Heart right ventricle (tissue), 16 donors: ENCODE measurements at regions not wholly inside any gene's neighbourhood (a gene's known extent, or its start where the extent isn't known, plus 50 kb on each side); places are given as distances from the start of the nearest gene placed in this dataset.

Experiments used
- ATAC-seq, 8 donors: fragments of 200-7000 bp; cut with Tn5 transposase; one replicate each; pipeline ENCODE4 v1.9.1; 2020; ENCODE audit warnings: mild to moderate bottlenecking in 8 of 8, moderate library complexity in 8 of 8, moderate number of reproducible peaks in 1 of 8
- DNase-seq, 2 donors: peaks; one replicate each; pipeline ENCODE4 v3.0.0-alpha.2; 2020
- H3K27ac ChIP-seq, 10 donors: fragments of 200-600 bp; sonication (generic) in 2 of 10; one replicate each; pipeline versions ENCODE4 v1.5.0 to v1.8.0; 2020 to 2022; ENCODE audit warnings: mild to moderate bottlenecking in 3 of 10
- H3K27me3 ChIP-seq, 7 donors: fragments of 200-600 bp; one replicate each; pipeline ENCODE4 v1.8.0; 2021 to 2022; ENCODE audit warnings: mild to moderate bottlenecking in 2 of 7
- H3K36me3 ChIP-seq, 9 donors: fragments of 200-600 bp; sonication (generic) in 1 of 9; one replicate each; pipeline versions ENCODE4 v1.5.0 to v1.8.0; 2020 to 2022; ENCODE audit warnings: mild to moderate bottlenecking in 2 of 9
- H3K4me1 ChIP-seq, 9 donors: fragments of 200-600 bp; sonication (generic) in 1 of 9; one replicate each; pipeline versions ENCODE4 v1.5.0 to v1.8.0; 2020 to 2022; ENCODE audit warnings: mild to moderate bottlenecking in 4 of 9
- H3K4me3 ChIP-seq, 10 donors: fragments of 200-600 bp; sonication (generic) in 2 of 10; one replicate each; pipeline versions ENCODE4 v1.5.0 to v1.8.0; 2020 to 2022; ENCODE audit warnings: mild to moderate bottlenecking in 7 of 10, moderate library complexity in 2 of 10
- H3K9me3 ChIP-seq, 11 donors: fragments of 200-600 bp in 10 of 11; sonication (generic) in 2 of 11; one replicate each; pipeline versions ENCODE4 v1.5.0 to v1.8.0; 2013 to 2022; ENCODE audit warnings: mild to moderate bottlenecking in 2 of 11, control low read depth in 1 of 11, moderate library complexity in 1 of 11
- WGBS, 2 donors: extraction: QIAGEN DNeasy Blood & Tissue Kit; methylation state at CpG; one replicate each; pipeline ENCODE4 v1.1.7; 2013; ENCODE audit warnings: inconsistent platforms in 1 of 2; 5-methylcytosine and 5-hydroxymethylcytosine counted together
- intact Hi-C, 10 donors: fragments of 100-400 bp; cut with DNase I; formaldehyde crosslinking; loops; one replicate each; pipeline versions ENCODE4 v1.11.1 to v1.14.2; 2022
- TF ChIP-seq, protein P1 (sequence below), 9 donors: fragments of 200-600 bp; sonication (generic) in 2 of 9; IDR thresholded peaks; one replicate each; pipeline versions ENCODE4 v1.5.0 to v1.8.0; 2021 to 2022; ENCODE audit warnings: antibody characterized with exemption in 9 of 9, mild to moderate bottlenecking in 5 of 9, moderate library complexity in 1 of 9
- donor health status: Arrhythmogenic right ventricular cardiomyopathy.
- donor health status: ischemic (EF 13 %, LVEDD 7.1; RV severe dilation, severe dysfunction).
- donor health status: healthy with polysubstance abuse.
- donor health status: DM: no; HTN: yes; CAD: no.
- donor health status: DM: no; HTN: no; CAD: no.
- donor health status: ischemic (EF 25% LVEDD 6.9; RV normal size, moderate dysfunction).
- donor health status: ischemic (EF 25% LVEDD 5.7; RV mildly dilated, moderate dysfunction).
- donor health status: healthy.
- donor health status: DM: yes; HTN: yes; CAD: no.
- donor health status: Ischemic cardiomyopathy.
- donor health status: ischemic (EF 35%, LVEDD 5.7; RV mildly dilated, moderate dysfunction).
- donor health status: nonischemic (EF 11% LVEDD 7.7; RV severe dilation, severe dysfunction).
- donor health status: DM: yes; HTN: yes; CAD: no.
- donor health status: PGD.
- donor health status: ischemic (EF 29% LVEDD 5.4; RV normal size, mild dysfunction).
- donor health status: nonischemic (EF 23%, LVEDD 6.1; RV moderate dilation, normal function).

DNA sequence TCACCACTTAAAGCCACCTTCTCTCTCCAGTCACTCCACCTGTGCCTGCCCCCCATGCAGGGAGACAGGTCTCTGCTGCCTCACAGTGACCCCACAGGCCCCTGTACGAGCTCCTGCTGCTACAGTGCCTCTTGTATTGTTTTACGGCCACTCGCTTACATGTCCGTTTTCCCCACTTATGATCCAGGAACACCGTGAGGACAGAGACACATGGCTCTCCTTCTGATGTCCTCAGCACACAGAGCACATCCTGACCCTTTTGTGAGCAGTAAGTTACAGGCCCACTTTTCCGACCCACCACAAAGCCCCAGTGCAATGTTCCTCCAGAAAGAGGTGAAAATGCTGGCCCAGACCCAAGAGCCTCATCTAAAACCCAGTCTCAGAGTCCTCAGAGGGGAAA, 84.8 kb upstream of the GNAO1 start:
- DNase-seq (no peak), ATAC-seq (no peak)
- no peak overlapping the region for H3K4me3 ChIP-seq
- WGBS, 2 donors, result 90 to 95% methylated on average over 6 of the region's 6 CpGs
- no peaks in the 10 kb centered on the region for H3K27me3 ChIP-seq
- peaks cover 2 to 28% (median 9%) of the 10 kb centered on the region in 9 donors for H3K4me1 ChIP-seq
- TF ChIP-seq, protein P1, sequence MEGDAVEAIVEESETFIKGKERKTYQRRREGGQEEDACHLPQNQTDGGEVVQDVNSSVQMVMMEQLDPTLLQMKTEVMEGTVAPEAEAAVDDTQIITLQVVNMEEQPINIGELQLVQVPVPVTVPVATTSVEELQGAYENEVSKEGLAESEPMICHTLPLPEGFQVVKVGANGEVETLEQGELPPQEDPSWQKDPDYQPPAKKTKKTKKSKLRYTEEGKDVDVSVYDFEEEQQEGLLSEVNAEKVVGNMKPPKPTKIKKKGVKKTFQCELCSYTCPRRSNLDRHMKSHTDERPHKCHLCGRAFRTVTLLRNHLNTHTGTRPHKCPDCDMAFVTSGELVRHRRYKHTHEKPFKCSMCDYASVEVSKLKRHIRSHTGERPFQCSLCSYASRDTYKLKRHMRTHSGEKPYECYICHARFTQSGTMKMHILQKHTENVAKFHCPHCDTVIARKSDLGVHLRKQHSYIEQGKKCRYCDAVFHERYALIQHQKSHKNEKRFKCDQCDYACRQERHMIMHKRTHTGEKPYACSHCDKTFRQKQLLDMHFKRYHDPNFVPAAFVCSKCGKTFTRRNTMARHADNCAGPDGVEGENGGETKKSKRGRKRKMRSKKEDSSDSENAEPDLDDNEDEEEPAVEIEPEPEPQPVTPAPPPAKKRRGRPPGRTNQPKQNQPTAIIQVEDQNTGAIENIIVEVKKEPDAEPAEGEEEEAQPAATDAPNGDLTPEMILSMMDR (IDR thresholded peaks at IDR 0.05), result no peak
- no peaks in the 10 kb centered on the region for H3K9me3 ChIP-seq
- intact Hi-C loops, result loop anchor here in 2 of 10 donors (10.0 kb wide), 2 partner anchors 88 to 168 kb away; partner anchors contain the start of gene GNAO1 (in 1 of the 2)
- no peak overlapping the region for H3K27ac ChIP-seq
- H3K36me3 ChIP-seq, result no peaks in the 10 kb centered on the region

DNA sequence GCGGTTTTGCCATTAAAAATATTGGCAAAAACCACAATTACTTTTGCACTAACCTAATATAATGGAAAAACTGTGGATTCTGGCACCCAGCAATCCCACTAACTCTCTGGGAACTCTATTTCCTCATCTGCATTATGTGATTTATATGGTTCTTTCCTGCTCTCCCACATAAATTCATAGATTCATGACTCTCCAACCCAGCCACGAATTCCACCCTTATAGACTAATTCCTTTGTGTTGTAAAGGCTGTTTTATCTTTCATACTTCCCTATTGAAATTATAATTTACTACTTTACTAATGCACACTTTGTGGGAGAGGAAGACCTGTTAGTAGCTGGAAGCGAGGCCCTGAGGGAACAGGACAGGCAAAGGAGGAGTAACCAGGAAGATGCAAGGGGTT, 88.4 kb upstream of the GNAO1 start:
- Histone ChIP-seq H3K4me1 (peaks cover 3 to 22% (median 8%) of the 10 kb centered on the region in 9 donors), H3K36me3 (no peaks in the 10 kb centered on the region), H3K4me3 (no peak overlapping the region), H3K27me3 (no peaks in the 10 kb centered on the region), H3K27ac (peak overlapping the region in 4 of 10 donors; percentile 73 to 81 (median 76)), H3K9me3 (no peaks in the 10 kb centered on the region)
- intact Hi-C loops, result loop anchor here in 2 of 10 donors (10.0 kb wide), 2 partner anchors 92 to 172 kb away; partner anchors contain the start of gene GNAO1 (in 1 of the 2)
- ATAC-seq (no peak), DNase-seq (no peak)
- TF ChIP-seq, protein P1 (IDR thresholded peaks at IDR 0.05), result no peak
- 65 to 74% methylated on average over 3 of the region's 3 CpGs for WGBS, 2 donors

DNA sequence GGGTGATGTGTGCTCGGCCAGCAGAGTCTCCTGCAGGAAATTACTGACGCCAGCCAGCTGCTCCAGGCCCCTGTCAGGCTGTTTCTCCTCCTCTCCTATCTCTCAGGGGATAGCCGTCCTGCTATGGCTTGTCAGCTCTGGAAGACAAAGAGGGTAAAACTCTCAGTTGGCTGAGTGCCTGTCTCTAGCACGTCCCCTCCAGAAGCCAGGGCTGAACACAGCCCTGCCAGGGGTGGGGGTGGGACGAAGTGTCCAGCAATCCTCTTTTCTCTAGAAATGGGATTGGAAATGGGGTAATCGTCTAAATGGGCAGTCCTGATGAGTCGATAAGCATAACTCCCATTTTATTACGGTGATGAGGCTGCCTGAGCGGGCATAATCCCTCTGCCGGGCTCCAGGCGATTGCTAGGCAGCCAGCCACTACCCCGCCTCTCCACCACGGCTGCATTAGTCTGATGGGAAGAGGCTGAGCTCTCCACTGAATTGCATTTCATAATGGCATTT, 89.1 kb upstream of the GNAO1 start:
- WGBS, 2 donors, result 15 to 27% methylated on average over 13 of the region's 13 CpGs
- peaks cover 3 to 17% (median 5%) of the 10 kb centered on the region in 9 donors for H3K4me1 ChIP-seq
- ATAC-seq (peak; percentile 80 to 93 (median 90)), DNase-seq (peak; percentile 65 to 66)
- H3K27ac ChIP-seq, result peak overlapping the region in 9 of 10 donors; percentile 59 to 81 (median 75)
- no peaks in the 10 kb centered on the region for H3K27me3 ChIP-seq
- TF ChIP-seq, protein P1 (IDR thresholded peaks at IDR 0.05), result no peak
- intact Hi-C loops, result loop anchor here in 2 of 10 donors (10.0 kb wide), 2 partner anchors 93 to 173 kb away; partner anchors contain the start of gene GNAO1 (in 1 of the 2)
- H3K36me3 ChIP-seq, result no peaks in the 10 kb centered on the region
- H3K4me3 ChIP-seq, result peak overlapping the region in 8 of 10 donors; percentile 23 to 51 (median 40)
- no peaks in the 10 kb centered on the region for H3K9me3 ChIP-seq

DNA sequence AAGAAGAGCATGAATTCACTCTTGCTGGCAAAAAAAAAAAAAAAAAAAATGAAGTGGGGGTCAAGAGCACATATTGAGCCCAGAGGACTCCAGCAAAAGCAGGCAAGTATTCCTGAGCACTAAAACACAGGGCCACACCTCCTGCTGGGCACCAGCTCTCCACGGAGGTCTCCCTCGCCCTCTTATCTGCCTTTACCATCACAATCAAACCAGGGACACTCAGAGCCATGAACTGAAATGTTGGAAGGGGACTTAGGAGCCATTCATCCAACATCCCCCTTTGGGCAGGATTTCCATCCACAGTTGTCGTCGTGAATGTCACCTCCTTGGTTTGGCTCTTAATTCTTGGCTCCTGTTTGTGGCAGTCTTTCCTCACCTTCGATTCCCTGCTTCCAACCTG, 89.8 kb upstream of the GNAO1 start:
- Histone ChIP-seq H3K9me3 (no peaks in the 10 kb centered on the region), H3K4me1 (peaks cover 3 to 17% (median 5%) of the 10 kb centered on the region in 9 donors), H3K27me3 (no peaks in the 10 kb centered on the region), H3K4me3 (peak overlapping the region in 3 of 10 donors; percentile 43 to 51 (median 49)), H3K27ac (peak overlapping the region in 8 of 10 donors; percentile 63 to 81 (median 76)), H3K36me3 (no peaks in the 10 kb centered on the region)
- 58 to 66% methylated on average over 5 of the region's 5 CpGs for WGBS, 2 donors
- DNase-seq, result no peak
- no peak for ATAC-seq
- intact Hi-C loops, result loop anchor here in 2 of 10 donors (10.0 kb wide), 2 partner anchors 93 to 173 kb away; partner anchors contain the start of gene GNAO1 (in 1 of the 2)
- TF ChIP-seq, protein P1 (IDR thresholded peaks at IDR 0.05), result no peak
